ENCODE measurements at regions not wholly inside any gene's neighbourhood (a gene's known extent, or its start where the extent isn't known, plus 50 kb on each side); places are given as distances from the start of the nearest gene placed in this dataset.

DNA sequence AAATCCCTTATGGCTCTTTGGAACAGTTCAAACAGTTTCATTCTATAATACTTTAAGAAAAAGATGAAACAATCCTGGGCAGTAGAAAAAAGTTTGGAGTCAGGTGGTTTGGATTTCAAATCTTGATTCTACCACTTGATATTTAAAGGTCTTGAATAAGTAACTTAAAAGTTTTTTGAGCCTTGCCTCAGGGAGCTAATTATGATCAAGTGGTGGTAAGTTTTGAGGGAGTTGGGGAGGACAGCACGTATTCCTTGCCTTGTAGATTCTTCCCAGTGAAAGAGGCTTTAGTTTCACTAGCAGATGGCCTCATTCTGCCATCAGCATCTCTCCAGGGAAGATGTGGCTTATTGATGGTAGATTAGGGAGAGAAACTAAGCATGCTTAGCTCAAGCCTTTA, 168.4 kb upstream of the CSNK1A1L start:
- no peak for DNase-seq (ENCODE audit: low read depth)
- TF ChIP-seq, protein P1, sequence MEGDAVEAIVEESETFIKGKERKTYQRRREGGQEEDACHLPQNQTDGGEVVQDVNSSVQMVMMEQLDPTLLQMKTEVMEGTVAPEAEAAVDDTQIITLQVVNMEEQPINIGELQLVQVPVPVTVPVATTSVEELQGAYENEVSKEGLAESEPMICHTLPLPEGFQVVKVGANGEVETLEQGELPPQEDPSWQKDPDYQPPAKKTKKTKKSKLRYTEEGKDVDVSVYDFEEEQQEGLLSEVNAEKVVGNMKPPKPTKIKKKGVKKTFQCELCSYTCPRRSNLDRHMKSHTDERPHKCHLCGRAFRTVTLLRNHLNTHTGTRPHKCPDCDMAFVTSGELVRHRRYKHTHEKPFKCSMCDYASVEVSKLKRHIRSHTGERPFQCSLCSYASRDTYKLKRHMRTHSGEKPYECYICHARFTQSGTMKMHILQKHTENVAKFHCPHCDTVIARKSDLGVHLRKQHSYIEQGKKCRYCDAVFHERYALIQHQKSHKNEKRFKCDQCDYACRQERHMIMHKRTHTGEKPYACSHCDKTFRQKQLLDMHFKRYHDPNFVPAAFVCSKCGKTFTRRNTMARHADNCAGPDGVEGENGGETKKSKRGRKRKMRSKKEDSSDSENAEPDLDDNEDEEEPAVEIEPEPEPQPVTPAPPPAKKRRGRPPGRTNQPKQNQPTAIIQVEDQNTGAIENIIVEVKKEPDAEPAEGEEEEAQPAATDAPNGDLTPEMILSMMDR (conservative IDR thresholded peaks at IDR 0.05; ENCODE audit: low read depth, low read length) = no peak

DNA sequence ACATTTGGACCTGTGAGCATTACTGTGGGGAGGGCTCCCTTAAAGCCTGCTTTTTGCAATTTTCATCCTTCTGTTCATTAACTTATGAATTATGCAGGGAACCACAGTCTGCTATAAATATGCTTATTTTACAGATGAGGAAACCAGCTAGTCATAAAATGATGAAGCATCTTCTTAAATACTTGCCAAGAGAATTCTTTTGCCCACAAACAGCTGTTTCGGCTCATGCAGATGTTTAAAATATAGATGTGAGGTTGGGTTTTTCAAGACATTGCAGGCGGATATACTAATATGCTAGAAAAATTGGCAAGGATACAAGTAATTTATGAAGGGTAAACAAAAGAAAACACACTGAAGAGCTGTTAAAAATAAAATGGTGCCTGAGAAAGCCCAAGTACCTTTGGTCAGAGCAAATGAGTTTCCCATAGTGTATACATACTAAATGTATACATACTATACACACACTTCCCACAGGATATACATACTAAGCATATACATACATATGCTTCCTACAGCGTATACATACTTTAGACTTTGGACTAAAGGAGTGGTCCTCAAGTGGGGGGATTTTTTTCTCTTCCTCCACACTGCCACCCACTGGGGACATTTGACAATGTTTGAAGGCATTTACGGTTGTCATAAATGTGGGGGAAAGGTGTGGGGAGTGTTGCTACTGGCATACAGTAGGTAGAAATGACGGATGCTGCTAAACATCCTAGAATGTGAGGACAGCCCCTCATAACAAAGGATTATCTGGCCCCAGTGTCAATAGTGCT, 164.9 kb upstream of the CSNK1A1L start:
- no peak for DNase-seq (ENCODE audit: low read depth)
- no peak overlapping the region for H3K4me3 ChIP-seq (ENCODE audit: low read depth, low read length)
- TF ChIP-seq, protein P1 (conservative IDR thresholded peaks at IDR 0.05; ENCODE audit: low read depth, low read length) = no peak

More for the DNA sequence above, 168.4 kb upstream of the CSNK1A1L start:
- H3K4me3 ChIP-seq (ENCODE audit: low read depth, low read length) = no peak overlapping the region

DNA sequence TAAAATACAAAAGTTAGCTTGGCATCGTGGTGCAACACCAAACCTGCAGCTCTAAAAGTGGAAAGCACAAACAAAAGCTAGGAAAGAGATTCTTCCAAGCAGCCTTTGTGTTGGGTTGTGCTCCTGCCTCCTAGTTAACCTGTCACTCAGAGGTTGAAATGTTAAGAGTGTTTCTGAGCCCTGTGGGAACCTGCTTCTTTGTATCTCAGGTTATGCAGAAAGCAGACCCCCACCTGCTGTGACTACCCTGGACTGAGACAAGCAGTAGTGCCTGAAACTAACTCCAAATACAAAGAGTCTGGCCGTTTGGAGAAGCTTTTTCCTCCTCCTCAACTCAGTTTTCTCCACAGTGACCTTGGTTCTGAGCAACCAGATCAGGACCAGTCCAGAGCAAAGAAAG, 158.4 kb upstream of the CSNK1A1L start:
- TF ChIP-seq, protein P1 (conservative IDR thresholded peaks at IDR 0.05; ENCODE audit: low read depth, low read length) = no peak
- no peak for DNase-seq (ENCODE audit: low read depth)
- no peak overlapping the region for H3K4me3 ChIP-seq (ENCODE audit: low read depth, low read length)

DNA sequence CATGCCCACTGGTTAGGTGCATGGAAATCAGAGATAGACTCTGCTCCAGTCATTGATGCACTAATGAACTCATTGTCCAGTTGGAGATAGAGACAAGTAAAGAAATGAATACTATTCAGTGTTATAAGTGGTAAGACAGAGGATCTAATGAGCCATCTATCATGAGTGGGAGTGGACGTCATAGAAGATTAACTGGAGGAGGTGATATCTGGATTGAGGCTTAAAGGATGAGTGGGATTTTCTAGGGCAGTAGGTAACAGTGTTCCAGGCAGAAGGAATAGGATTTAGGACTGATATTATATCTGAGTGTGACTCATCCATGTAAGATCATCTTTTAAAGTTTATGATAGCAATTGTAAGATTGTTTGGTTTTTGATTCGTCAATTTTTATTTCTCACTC, 152.2 kb upstream of the CSNK1A1L start:
- no peak for DNase-seq (ENCODE audit: low read depth)
- TF ChIP-seq, protein P1 (conservative IDR thresholded peaks at IDR 0.05; ENCODE audit: low read depth, low read length) = no peak
- no peak overlapping the region for H3K4me3 ChIP-seq (ENCODE audit: low read depth, low read length)

DNA sequence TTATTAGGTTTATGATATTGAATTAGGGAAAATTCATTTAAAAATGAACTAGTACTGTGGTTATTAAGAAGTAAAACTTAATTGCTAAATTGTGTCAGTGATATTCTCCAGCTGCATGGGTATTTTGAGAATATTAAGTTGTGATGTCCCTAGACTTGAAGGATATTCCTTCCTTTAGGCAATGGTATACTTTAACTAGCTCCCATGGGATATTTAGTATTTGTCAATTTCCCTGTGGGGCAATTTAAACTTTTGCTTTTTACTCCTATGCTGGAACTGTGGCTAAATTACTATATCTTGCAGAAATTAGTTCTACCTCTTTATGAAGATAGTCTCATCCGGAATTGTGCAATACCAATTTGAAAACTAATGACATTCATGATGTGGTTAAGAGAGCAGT, 151.6 kb upstream of the CSNK1A1L start:
- no peak for DNase-seq (ENCODE audit: low read depth)
- TF ChIP-seq, protein P1 (conservative IDR thresholded peaks at IDR 0.05; ENCODE audit: low read depth, low read length) = no peak

DNA sequence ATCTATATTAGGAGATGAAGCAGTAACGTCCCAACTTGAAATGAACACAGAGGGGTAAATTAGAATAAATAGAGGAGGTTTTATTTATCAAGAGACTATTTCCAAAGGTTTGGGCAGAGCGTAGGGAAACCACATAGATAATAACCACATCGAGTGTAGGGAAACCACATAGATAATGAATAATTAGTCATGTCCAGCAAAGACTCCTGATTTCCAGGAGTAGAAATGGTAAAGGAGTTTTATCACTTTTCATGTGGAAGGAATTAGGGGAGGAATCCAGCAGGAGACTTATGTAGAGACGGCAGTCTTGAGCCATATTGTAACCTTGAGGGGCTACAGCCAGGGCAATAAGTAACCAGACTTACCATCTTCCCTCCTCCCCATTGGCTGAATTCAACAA, 136.3 kb upstream of the CSNK1A1L start:
- TF ChIP-seq, protein P1 (conservative IDR thresholded peaks at IDR 0.05; ENCODE audit: low read depth, low read length) = no peak
- no peak overlapping the region for H3K4me3 ChIP-seq (ENCODE audit: low read depth, low read length)
- peak; percentile 35 for DNase-seq (ENCODE audit: low read depth)

More for the DNA sequence above, 151.6 kb upstream of the CSNK1A1L start:
- H3K4me3 ChIP-seq (ENCODE audit: low read depth, low read length) = no peak overlapping the region

DNA sequence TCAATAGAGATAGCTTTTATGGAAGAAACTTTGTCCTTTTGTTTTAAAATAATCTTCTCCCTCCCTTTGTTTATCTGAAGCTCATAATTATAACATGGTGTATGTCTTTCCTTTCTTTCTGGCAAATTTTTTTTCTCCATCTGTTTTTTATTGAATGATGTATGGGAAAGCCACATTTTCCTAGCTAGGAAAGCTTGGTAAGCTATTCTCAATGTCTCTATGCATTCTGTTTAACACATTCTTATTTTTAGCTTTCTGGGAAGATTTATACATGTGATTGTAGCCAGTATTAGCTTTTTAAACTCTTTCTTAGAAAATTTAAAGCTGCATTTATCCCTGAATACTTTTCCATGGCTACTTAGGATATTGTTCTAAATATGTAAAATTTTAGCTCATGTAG, 124.9 kb upstream of the CSNK1A1L start:
- no peak for DNase-seq (ENCODE audit: low read depth)
- TF ChIP-seq, protein P1 (conservative IDR thresholded peaks at IDR 0.05; ENCODE audit: low read depth, low read length) = no peak
- H3K4me3 ChIP-seq (ENCODE audit: low read depth, low read length) = no peak overlapping the region

Measured in choroid plexus epithelial cell (primary cell).